MCF 10A (cell line): ENCODE measurements at regions not wholly inside any gene's neighbourhood (a gene's known extent, or its start where the extent isn't known, plus 50 kb on each side); places are given as distances from the start of the nearest gene placed in this dataset.

ENCODE experiments used
- BruUV-seq: library from RNA; stranded (reverse); fragments of 400-500 nt; replicated peaks from 2 replicates; lab custom pipeline; 2021; lab: Mats Ljungman, UMichigan
- CTCF ChIA-PET: fragments of 300-600 bp; sonication (Branson Sonifier 250); formaldehyde crosslinking; extraction: SDS; loops from one replicate; lab custom pipeline; 2021; ENCODE audit warnings: antibody characterized with exemption, inconsistent platforms; lab: Yijun Ruan, JAX
- POLR2A ChIA-PET: fragments of 300-600, 350-650 bp; sonication (Branson Sonifier 250); formaldehyde crosslinking; extraction: SDS; loops from one replicate; lab custom pipeline; 2020; ENCODE audit warnings: antibody characterized with exemption, inconsistent platforms; lab: Yijun Ruan, JAX
- DNase-seq: peaks from one replicate; pipeline ENCODE4 v3.0.0-alpha.2; 2018; ENCODE audit not compliant: unreplicated experiment
- H3K27ac Mint-ChIP-seq: one replicate; pipeline ENCODE4 v1.8.0; 2022; ENCODE audit warnings: mild to moderate bottlenecking, low read depth, mixed read lengths; ENCODE audit not compliant: unreplicated experiment
- H3K27me3 Mint-ChIP-seq: one replicate; pipeline ENCODE4 v1.8.0; 2022; ENCODE audit warnings: mixed read lengths; ENCODE audit not compliant: insufficient read depth, unreplicated experiment
- H3K36me3 Mint-ChIP-seq: one replicate; pipeline ENCODE4 v1.8.0; 2022; ENCODE audit warnings: mild to moderate bottlenecking, moderate library complexity, mixed read lengths; ENCODE audit not compliant: insufficient read depth, unreplicated experiment
- H3K4me1 Mint-ChIP-seq: one replicate; pipeline ENCODE4 v1.8.0; 2022; ENCODE audit warnings: mixed read lengths; ENCODE audit not compliant: insufficient read depth, unreplicated experiment
- H3K4me3 Mint-ChIP-seq: one replicate; pipeline ENCODE4 v1.8.0; 2022; ENCODE audit warnings: mild to moderate bottlenecking, moderate library complexity, mixed read lengths; ENCODE audit not compliant: unreplicated experiment
- H3K9me3 Mint-ChIP-seq: one replicate; pipeline ENCODE4 v1.8.0; 2022; ENCODE audit warnings: mixed read lengths; ENCODE audit not compliant: unreplicated experiment
- CTCF ChIP-seq: fragments of 200-600 bp; IDR thresholded peaks from one replicate; pipeline ENCODE4 v1.8.0; 2022; ENCODE audit warnings: antibody characterized with exemption, mild to moderate bottlenecking; ENCODE audit not compliant: unreplicated experiment
- intact Hi-C: fragments of 100-400 bp; cut with micrococcal nuclease; formaldehyde crosslinking; loops from 2 replicates; pipeline ENCODE4 v1.14.1; 2022

- intact Hi-C loops: no loop called here
- BruUV-seq: no TSS peak
- Mint-ChIP-seq H3K4me1 (peaks cover 24% of the 10 kb centered on the region), H3K4me3 (no peak overlapping the region), H3K36me3 (no peaks in the 10 kb centered on the region), H3K9me3 (peaks cover 1% of the 10 kb centered on the region), H3K27me3 (no peaks in the 10 kb centered on the region), H3K27ac (no peak overlapping the region)
- CTCF ChIA-PET: interaction anchor here (0.7 to 1.0 kb wide), 4 partner anchors 117 to 235 kb away, joined by 3 to 4 read pairs (median 3); no protein-coding TSS in a partner anchor
- TF ChIP-seq CTCF: no peak
- POLR2A ChIA-PET: no interaction called here
- DNase-seq: peak; percentile 11
Measured at GRCh38 chr13:106034201-106034600, 501.3 kb downstream of the EFNB2 start.

GRCh38 chr13:106033659-106034058, 501.8 kb downstream of the EFNB2 start:
- Mint-ChIP-seq H3K36me3 (no peaks in the 10 kb centered on the region), H3K4me1 (peaks cover 19% of the 10 kb centered on the region), H3K27ac (no peak overlapping the region), H3K9me3 (no peaks in the 10 kb centered on the region), H3K4me3 (no peak overlapping the region), H3K27me3 (no peaks in the 10 kb centered on the region)
- intact Hi-C loops: no loop called here
- peak; percentile 57 for DNase-seq
- no TSS peak for BruUV-seq
- no peak for TF ChIP-seq CTCF
- ChIA-PET CTCF (interaction anchor here (0.7 to 1.0 kb wide), 3 partner anchors 118 to 218 kb away, joined by 3 to 4 read pairs (median 3); no protein-coding TSS in a partner anchor), POLR2A (interaction anchor here (0.6 kb wide), 1 partner anchor 505 kb away, joined by 3 read pairs; no protein-coding TSS in a partner anchor)

- intact Hi-C loops: no loop called here
- Mint-ChIP-seq H3K27me3 (no peaks in the 10 kb centered on the region), H3K36me3 (no peaks in the 10 kb centered on the region), H3K27ac (no peak overlapping the region), H3K4me1 (peaks cover 11% of the 10 kb centered on the region), H3K4me3 (no peak overlapping the region), H3K9me3 (no peaks in the 10 kb centered on the region)
- BruUV-seq: no TSS peak
- DNase-seq: no peak
- CTCF ChIA-PET: interaction anchor here (0.7 kb wide), 1 partner anchor 423 kb away, joined by 3 read pairs; no protein-coding TSS in a partner anchor
- POLR2A ChIA-PET: interaction anchor here (0.6 to 0.7 kb wide), 2 partner anchors 13 to 475 kb away, joined by 3 to 4 read pairs; no protein-coding TSS in a partner anchor
- TF ChIP-seq CTCF: no peak
Measured at GRCh38 chr13:106032441-106032840, 503.0 kb downstream of the EFNB2 start.

- POLR2A ChIA-PET: interaction anchor here (0.7 kb wide), 1 partner anchor 798 kb away, joined by 4 read pairs; no protein-coding TSS in a partner anchor
- H3K36me3 Mint-ChIP-seq: no peaks in the 10 kb centered on the region
- CTCF ChIA-PET: interaction anchor here (0.7 kb wide), 1 partner anchor 11 kb away, joined by 4 read pairs; no protein-coding TSS in a partner anchor
- no TSS peak for BruUV-seq
- no peaks in the 10 kb centered on the region for H3K27me3 Mint-ChIP-seq
- H3K9me3 Mint-ChIP-seq: no peaks in the 10 kb centered on the region
- intact Hi-C loops: no loop called here
- no peak overlapping the region for H3K27ac Mint-ChIP-seq
- TF ChIP-seq CTCF: no peak
- DNase-seq: no peak
- H3K4me3 Mint-ChIP-seq: no peak overlapping the region
- peaks cover 6% of the 10 kb centered on the region for H3K4me1 Mint-ChIP-seq
Measured at GRCh38 chr13:106029676-106030290, 505.7 kb downstream of the EFNB2 start.
